Osteocyte (in vitro differentiated cells): ENCODE measurements at regions not wholly inside any gene's neighbourhood (a gene's known extent, or its start where the extent isn't known, plus 50 kb on each side); places are given as distances from the start of the nearest gene placed in this dataset.

ENCODE experiments used
- DNase-seq: peaks from one replicate; pipeline ENCODE4 v3.0.0; 2021; ENCODE audit warnings: mixed read lengths; ENCODE audit not compliant: unreplicated experiment; ENCODE audit errors: extremely low spot score
- H3K27ac Mint-ChIP-seq: one replicate; pipeline ENCODE4 v1.8.0; 2021; ENCODE audit warnings: mild to moderate bottlenecking, mixed read lengths; ENCODE audit not compliant: unreplicated experiment
- H3K27me3 Mint-ChIP-seq: one replicate; pipeline ENCODE4 v1.8.0; 2021; ENCODE audit warnings: mixed read lengths; ENCODE audit not compliant: unreplicated experiment
- H3K36me3 Mint-ChIP-seq: one replicate; pipeline ENCODE4 v1.8.0; 2021; ENCODE audit warnings: mixed read lengths; ENCODE audit not compliant: unreplicated experiment
- H3K4me1 Mint-ChIP-seq: one replicate; pipeline ENCODE4 v1.8.0; 2021; ENCODE audit warnings: mixed read lengths; ENCODE audit not compliant: unreplicated experiment
- H3K4me3 Mint-ChIP-seq: one replicate; pipeline ENCODE4 v1.8.0; 2021; ENCODE audit warnings: mild to moderate bottlenecking, moderate library complexity, mixed read lengths; ENCODE audit not compliant: unreplicated experiment
- H3K9me3 Mint-ChIP-seq: one replicate; pipeline ENCODE4 v1.8.0; 2021; ENCODE audit warnings: mixed read lengths; ENCODE audit not compliant: unreplicated experiment
- TF ChIP-seq, protein P1 (sequence below): fragments of 200-600 bp; sonication (generic); IDR thresholded peaks from 2 replicates; pipeline ENCODE4 v1.5.0; 2021; ENCODE audit warnings: antibody characterized with exemption, mild to moderate bottlenecking, moderate library complexity

DNA sequence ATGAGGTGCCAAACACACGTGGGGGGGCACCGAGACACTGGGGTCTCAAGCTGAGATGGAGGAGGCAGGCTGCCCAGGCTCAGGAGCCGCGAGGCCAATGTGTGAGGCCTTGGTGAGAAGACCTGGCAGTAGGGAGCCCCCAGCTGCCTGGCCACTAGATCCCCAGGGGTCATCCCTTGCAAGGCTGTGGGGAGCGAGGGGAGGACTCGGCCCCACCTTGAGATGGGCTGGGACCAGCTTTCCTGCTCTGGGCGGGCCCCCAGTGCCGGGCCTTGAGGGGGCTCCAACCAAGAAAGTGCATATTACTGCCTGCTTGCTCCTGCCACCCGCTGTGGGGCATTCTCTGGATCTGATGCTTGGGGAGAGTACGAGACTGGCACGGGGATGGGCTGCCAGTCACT is 107.0 kb downstream of the CTTN start:
- H3K4me3 Mint-ChIP-seq, result no peak overlapping the region
- no peaks in the 10 kb centered on the region for H3K36me3 Mint-ChIP-seq
- no peaks in the 10 kb centered on the region for H3K27me3 Mint-ChIP-seq
- H3K4me1 Mint-ChIP-seq, result no peaks in the 10 kb centered on the region
- TF ChIP-seq, protein P1, sequence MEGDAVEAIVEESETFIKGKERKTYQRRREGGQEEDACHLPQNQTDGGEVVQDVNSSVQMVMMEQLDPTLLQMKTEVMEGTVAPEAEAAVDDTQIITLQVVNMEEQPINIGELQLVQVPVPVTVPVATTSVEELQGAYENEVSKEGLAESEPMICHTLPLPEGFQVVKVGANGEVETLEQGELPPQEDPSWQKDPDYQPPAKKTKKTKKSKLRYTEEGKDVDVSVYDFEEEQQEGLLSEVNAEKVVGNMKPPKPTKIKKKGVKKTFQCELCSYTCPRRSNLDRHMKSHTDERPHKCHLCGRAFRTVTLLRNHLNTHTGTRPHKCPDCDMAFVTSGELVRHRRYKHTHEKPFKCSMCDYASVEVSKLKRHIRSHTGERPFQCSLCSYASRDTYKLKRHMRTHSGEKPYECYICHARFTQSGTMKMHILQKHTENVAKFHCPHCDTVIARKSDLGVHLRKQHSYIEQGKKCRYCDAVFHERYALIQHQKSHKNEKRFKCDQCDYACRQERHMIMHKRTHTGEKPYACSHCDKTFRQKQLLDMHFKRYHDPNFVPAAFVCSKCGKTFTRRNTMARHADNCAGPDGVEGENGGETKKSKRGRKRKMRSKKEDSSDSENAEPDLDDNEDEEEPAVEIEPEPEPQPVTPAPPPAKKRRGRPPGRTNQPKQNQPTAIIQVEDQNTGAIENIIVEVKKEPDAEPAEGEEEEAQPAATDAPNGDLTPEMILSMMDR, result no peak
- DNase-seq, result no peak
- H3K9me3 Mint-ChIP-seq, result no peaks in the 10 kb centered on the region
- no peak overlapping the region for H3K27ac Mint-ChIP-seq

DNA sequence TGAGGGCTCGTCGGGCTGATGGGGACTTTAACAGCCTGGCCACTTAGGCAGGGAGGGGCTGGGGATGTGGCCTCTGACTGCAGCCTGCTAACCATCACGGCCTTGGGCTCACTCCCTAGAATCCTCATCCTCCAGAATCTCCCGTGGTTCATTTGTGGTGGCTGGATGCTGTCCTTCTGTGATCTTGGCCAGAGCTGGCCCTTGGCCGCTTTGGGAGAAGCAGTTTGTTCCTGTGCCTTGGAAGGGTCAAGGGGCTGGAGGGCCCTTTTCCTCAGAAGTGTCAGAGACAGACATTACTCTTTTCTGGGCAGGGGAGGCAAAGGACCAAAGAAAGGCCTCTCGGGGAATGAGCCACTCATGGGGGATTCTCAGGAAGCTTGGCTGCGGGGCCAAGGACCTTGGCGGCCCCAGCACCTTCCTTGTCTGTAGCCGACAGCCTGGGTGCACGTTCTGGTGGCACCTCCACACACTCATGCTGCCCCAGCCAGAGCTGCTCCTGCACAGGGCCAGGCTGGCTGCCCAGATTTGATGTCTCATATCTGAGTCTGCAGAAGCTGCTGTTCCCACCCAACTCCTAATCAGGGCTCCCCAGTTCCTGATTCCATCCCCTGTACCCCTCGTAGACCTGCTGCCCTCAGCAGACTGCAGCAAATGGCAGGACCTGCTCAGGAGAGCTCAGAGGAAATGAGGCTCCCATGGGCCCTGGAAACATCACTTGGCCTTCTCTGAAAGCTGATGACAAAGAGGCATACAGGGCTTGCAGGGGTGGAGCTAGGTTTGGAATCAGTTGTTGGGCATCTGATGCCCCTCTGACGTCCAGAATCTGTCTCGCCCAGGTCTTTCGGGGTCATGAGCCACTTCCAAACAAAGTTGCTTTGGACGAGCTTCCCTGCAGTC is 107.7 kb downstream of the CTTN start:
- H3K36me3 Mint-ChIP-seq, result no peaks in the 10 kb centered on the region
- no peak overlapping the region for H3K4me3 Mint-ChIP-seq
- no peaks in the 10 kb centered on the region for H3K9me3 Mint-ChIP-seq
- H3K27me3 Mint-ChIP-seq, result no peaks in the 10 kb centered on the region
- no peak overlapping the region for H3K27ac Mint-ChIP-seq
- H3K4me1 Mint-ChIP-seq, result no peaks in the 10 kb centered on the region
- TF ChIP-seq, protein P1, result no peak
- DNase-seq, result no peak

DNA sequence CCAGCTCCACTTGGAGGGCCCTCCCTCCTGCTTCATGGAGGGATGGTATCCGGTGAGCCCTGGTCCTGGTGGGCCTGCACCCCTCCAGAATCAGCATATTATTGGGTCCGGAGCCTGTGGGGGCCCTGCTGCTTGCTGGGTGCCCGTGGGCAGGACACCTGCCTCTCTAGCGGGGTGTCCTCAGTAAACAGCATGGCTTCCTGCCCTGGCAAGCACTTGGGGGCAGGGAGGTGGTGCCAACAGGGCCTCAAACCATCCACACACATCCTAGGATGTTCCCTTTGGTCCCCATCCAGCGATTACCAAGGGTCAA is 108.3 kb downstream of the CTTN start:
- H3K4me1 Mint-ChIP-seq, result no peaks in the 10 kb centered on the region
- DNase-seq, result no peak
- TF ChIP-seq, protein P1, result no peak
- H3K4me3 Mint-ChIP-seq, result no peak overlapping the region
- H3K27ac Mint-ChIP-seq, result no peak overlapping the region
- H3K36me3 Mint-ChIP-seq, result no peaks in the 10 kb centered on the region
- peaks cover 4% of the 10 kb centered on the region for H3K9me3 Mint-ChIP-seq
- H3K27me3 Mint-ChIP-seq, result no peaks in the 10 kb centered on the region

DNA sequence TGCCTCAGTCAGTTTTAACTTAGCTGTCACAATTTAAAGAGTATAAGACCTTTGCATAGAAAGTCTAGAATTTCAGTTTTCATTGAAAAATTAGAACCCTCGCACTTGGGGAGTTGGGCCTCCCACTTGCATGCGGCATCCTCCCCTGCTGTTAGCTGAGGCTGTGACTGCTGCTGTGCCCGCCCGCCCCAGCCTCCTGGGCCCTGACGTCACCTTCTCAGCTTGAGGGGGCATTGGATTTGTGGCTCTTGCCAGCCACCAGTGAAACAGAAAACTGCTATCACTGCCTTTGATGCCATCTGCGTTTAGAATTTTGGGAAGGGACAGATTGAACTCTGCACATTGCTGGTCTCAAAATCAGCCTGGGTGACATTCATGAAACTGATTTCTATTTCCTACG is 108.7 kb downstream of the CTTN start:
- Mint-ChIP-seq H3K9me3 (peaks cover 5% of the 10 kb centered on the region), H3K36me3 (no peaks in the 10 kb centered on the region), H3K4me3 (no peak overlapping the region), H3K27ac (no peak overlapping the region), H3K27me3 (no peaks in the 10 kb centered on the region), H3K4me1 (no peaks in the 10 kb centered on the region)
- TF ChIP-seq, protein P1, result no peak
- DNase-seq, result no peak

DNA sequence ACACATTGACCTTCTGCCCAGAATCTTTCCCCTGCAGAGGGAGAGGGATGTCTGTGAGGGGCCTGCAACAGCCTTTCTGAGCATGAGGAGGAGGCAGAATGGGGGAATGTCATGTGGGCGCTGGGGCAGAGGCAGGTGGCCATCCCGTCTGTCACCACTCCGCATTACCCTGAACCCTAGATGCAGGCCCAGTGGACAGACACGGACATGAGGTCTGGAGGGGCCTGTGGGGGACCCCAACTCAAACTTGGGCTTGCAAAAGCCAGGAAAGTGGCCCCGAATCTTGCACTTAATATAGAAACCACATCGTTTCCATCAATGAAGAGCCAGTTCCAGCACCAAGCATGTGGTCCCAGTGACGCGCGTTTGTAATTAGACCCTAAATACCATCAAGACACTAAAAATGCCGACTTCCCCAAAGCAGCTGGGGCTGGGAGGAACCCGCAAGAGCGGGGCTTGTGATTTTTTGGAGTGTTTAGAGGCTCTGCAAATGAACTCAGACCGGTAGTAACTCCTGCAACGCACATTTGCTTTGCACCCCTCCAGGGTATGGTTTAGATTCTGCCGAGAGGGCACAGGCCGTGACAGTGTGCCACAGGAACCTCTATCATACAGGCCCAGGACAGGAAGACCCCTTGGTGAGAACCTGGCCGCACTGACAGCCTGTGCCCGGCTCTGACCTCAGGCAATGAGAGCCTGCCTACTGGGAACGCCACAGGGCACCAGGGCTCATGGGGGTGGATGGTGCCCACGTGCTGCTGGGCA is 109.3 kb downstream of the CTTN start:
- peaks cover 12% of the 10 kb centered on the region for H3K9me3 Mint-ChIP-seq

More for the DNA sequence above, 109.3 kb downstream of the CTTN start:
- Mint-ChIP-seq H3K36me3 (no peaks in the 10 kb centered on the region), H3K4me1 (no peaks in the 10 kb centered on the region), H3K27me3 (no peaks in the 10 kb centered on the region), H3K27ac (no peak overlapping the region), H3K4me3 (no peak overlapping the region)
- TF ChIP-seq, protein P1, result no peak
- DNase-seq, result no peak
